Right lobe of liver (tissue), 6 donors: ENCODE measurements at regions not wholly inside any gene's neighbourhood (a gene's known extent, or its start where the extent isn't known, plus 50 kb on each side); places are given as distances from the start of the nearest gene placed in this dataset.

Experiments used
- ATAC-seq, 4 donors: fragments of 200-7000 bp; cut with Tn5 transposase; one replicate each; pipeline ENCODE4 v1.9.1; 2020; ENCODE audit warnings: mild to moderate bottlenecking in 4 of 4, moderate library complexity in 4 of 4
- DNase-seq, 3 donors: peaks; one replicate each; pipeline ENCODE4 v3.0.0-alpha.2; 2020
- H3K27ac ChIP-seq, 3 donors: fragments of 200-600 bp; one replicate each; pipeline ENCODE4 v1.8.0; 2022
- H3K27me3 ChIP-seq, 2 donors: fragments of 200-600 bp; one replicate each; pipeline ENCODE4 v1.8.0; 2022
- H3K36me3 ChIP-seq, 4 donors: fragments of 200-600 bp; sonication (generic) in 1 of 4; one replicate each; pipeline versions ENCODE4 v1.5.1 to v1.8.0; 2017 to 2022; ENCODE audit warnings: control low read depth in 1 of 4
- H3K4me1 ChIP-seq, 4 donors: fragments of 200-600 bp; sonication (generic) in 1 of 4; one replicate each; pipeline versions ENCODE4 v1.5.1 to v1.8.0; 2017 to 2022; ENCODE audit warnings: control low read depth in 1 of 4
- H3K4me3 ChIP-seq, 3 donors: fragments of 200-600 bp; one replicate each; pipeline ENCODE4 v1.8.0; 2022
- H3K9me3 ChIP-seq, 4 donors: fragments of 200-600 bp; sonication (generic) in 1 of 4; one replicate each; pipeline versions ENCODE4 v1.5.1 to v1.8.0; 2017 to 2022; ENCODE audit warnings: control low read depth in 1 of 4
- POLR2A ChIP-seq: fragments of 450-650 bp; IDR thresholded peaks from one replicate; pipeline ENCODE4 v1.6.1; 2017; ENCODE audit warnings: antibody characterized with exemption, mild to moderate bottlenecking
- WGBS: methylation state at CpG from one replicate; pipeline ENCODE4 v1.1.6; 2018; ENCODE audit warnings: low coverage, low lambda C conversion rate; ENCODE audit not compliant: insufficient coverage; ENCODE audit errors: missing lambda C conversion rate; 5-methylcytosine and 5-hydroxymethylcytosine counted together
- intact Hi-C, 2 donors: fragments of 100-400 bp; cut with DNase I; formaldehyde crosslinking; loops; one replicate each; pipeline versions ENCODE4 v1.11.2 to v1.14.1; 2022
- TF ChIP-seq, protein P1 (sequence below), 4 donors: fragments of 200-600 bp in 3 of 4; fragments of 450-650 bp in 1 of 4; IDR thresholded peaks; one replicate each; pipeline versions ENCODE4 v1.5.1 to v1.8.0; 2016 to 2022; ENCODE audit warnings: antibody characterized with exemption in 4 of 4, mild to moderate bottlenecking in 2 of 4
- donor health status: DM: no; HTN: yes; CAD: no.
- donor health status: DM: no; HTN: no; CAD: no.
- donor health status: DM: no; HTN: no; CAD: no.
- donor health status: DM: no; HTN: yes; CAD: no.
- donor health status: DM: no; HTN: yes; CAD: no.

DNA sequence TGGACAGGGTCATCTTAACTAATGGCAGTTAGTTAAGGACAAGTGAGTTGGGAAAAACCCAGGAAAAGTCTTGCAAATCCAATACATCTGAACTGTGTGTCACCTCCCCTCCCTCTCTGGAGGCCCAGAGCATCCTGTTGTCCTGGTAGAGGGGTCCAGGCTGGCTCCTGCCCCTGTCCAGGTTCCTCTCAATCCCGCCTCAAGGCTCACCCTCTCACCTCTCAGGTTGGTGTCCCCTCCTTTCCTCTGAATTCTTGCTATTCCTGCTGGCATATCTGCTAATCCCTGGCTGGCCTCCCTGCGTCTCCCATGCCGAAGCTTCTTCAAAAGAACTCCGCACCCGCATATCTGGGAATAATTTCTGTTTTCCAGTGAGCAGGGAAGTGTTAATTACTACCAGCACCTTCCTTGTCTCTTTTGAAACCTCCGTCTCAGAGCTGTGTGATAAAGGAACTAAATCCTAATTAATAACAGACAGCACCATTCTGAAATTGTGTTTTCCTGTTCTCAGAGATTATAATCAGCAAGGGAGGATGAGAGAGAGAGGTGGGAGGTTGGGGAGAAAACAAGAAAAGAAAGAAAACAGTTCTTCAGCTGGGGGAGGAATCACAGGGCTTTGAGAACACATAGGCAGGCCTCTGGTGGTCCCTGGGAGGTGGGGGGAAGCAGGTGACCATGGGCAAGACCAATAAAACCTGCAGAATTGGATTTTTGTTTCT, 568.0 kb downstream of the PTPRU start:
- Histone ChIP-seq H3K9me3 (no peaks in the 10 kb centered on the region), H3K4me1 (no peaks in the 10 kb centered on the region), H3K27me3 (no peaks in the 10 kb centered on the region), H3K36me3 (no peaks in the 10 kb centered on the region), H3K4me3 (no peak overlapping the region), H3K27ac (no peak overlapping the region)
- 43% methylated on average over 6 of the region's 6 CpGs for WGBS
- DNase-seq (no peak), ATAC-seq (no peak)
- TF ChIP-seq, protein P1, sequence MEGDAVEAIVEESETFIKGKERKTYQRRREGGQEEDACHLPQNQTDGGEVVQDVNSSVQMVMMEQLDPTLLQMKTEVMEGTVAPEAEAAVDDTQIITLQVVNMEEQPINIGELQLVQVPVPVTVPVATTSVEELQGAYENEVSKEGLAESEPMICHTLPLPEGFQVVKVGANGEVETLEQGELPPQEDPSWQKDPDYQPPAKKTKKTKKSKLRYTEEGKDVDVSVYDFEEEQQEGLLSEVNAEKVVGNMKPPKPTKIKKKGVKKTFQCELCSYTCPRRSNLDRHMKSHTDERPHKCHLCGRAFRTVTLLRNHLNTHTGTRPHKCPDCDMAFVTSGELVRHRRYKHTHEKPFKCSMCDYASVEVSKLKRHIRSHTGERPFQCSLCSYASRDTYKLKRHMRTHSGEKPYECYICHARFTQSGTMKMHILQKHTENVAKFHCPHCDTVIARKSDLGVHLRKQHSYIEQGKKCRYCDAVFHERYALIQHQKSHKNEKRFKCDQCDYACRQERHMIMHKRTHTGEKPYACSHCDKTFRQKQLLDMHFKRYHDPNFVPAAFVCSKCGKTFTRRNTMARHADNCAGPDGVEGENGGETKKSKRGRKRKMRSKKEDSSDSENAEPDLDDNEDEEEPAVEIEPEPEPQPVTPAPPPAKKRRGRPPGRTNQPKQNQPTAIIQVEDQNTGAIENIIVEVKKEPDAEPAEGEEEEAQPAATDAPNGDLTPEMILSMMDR (IDR thresholded peaks at IDR 0.05), result no peak
- intact Hi-C loops, result loop anchor here in 1 of 2 donors (10.0 kb wide), 1 partner anchor 890 kb away; no protein-coding TSS in a partner anchor

DNA sequence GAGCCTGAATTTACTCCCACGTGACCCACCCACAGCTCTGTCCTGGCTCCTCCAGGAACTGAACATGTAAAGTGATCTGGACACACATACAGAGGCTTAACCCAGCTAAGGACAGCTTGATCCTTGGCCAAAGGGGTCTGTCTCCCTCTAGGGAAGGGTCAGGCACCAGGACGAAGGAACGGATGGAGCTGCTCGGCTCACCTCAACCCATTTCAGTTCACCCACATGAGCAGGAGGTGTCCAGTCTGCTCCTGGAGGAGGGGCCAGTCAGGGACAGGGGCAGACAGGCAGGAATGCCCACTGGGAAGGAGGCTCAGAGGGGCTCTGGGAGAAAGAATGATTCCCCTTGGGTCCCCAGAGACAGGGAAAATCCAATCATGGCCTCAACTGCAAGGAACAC, 567.2 kb downstream of the PTPRU start:
- no peak for TF ChIP-seq POLR2A
- TF ChIP-seq, protein P1 (IDR thresholded peaks at IDR 0.05), result no peak
- Histone ChIP-seq H3K4me1 (no peaks in the 10 kb centered on the region), H3K27ac (no peak overlapping the region), H3K4me3 (no peak overlapping the region), H3K9me3 (no peaks in the 10 kb centered on the region), H3K27me3 (no peaks in the 10 kb centered on the region), H3K36me3 (no peaks in the 10 kb centered on the region)
- ATAC-seq, result no peak
- WGBS, result no CpG with 5 or more reads among the region's 4 CpGs
- peak in 1 of 3 donors; percentile 7 for DNase-seq
- intact Hi-C loops, result loop anchor here in 1 of 2 donors (10.0 kb wide), 1 partner anchor 891 kb away; no protein-coding TSS in a partner anchor

DNA sequence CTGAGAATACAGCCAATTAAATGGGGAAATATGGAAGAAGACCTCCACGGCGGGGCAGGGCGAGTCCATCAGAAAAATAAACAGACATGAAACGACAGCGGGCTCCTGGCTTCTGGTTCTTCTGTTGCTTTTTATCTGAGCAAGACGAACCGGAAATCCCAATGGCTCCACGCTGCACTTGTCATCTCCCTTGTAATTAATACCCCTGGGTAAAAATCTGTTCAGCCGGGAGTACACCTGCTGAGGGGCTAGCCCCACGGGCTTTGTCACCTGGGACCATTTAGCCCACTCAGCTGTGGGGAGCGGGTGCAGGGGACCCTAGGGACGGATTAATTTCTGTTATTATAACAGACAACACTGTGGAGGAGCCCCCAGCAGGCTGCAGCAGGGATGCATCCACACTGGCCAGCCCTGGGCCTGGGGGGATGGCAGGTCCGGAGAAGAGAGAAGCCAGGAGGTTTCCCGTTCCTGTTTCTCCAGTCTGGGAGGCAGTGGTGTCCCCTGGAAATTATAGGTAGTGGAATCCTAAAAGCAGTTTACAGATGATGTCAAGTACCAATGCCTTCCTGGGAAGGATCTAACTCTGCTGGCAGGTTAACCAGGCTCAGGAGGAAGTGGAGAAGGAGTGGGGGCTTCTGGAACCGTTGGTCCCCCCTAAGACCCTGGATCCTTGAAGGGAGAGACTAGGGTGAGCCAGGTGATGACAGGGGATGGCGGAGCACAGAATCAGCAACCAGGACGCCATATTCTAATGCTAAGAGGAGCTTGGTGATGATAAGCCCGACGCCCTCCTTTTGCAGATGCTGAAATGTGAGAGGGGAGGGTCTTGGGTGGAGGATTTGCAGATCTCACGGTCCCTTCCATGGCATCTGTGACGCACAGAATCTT, 566.1 kb downstream of the PTPRU start:
- Histone ChIP-seq H3K9me3 (no peaks in the 10 kb centered on the region), H3K27ac (no peak overlapping the region), H3K4me3 (no peak overlapping the region), H3K4me1 (no peaks in the 10 kb centered on the region), H3K27me3 (no peaks in the 10 kb centered on the region), H3K36me3 (no peaks in the 10 kb centered on the region)
- ATAC-seq (no peak), DNase-seq (no peak)
- 30% methylated on average over 12 of the region's 21 CpGs for WGBS
- intact Hi-C loops, result loop anchor here in 1 of 2 donors (10.0 kb wide), 1 partner anchor 892 kb away; no protein-coding TSS in a partner anchor
- TF ChIP-seq POLR2A, result no peak
- TF ChIP-seq, protein P1 (IDR thresholded peaks at IDR 0.05), result no peak

DNA sequence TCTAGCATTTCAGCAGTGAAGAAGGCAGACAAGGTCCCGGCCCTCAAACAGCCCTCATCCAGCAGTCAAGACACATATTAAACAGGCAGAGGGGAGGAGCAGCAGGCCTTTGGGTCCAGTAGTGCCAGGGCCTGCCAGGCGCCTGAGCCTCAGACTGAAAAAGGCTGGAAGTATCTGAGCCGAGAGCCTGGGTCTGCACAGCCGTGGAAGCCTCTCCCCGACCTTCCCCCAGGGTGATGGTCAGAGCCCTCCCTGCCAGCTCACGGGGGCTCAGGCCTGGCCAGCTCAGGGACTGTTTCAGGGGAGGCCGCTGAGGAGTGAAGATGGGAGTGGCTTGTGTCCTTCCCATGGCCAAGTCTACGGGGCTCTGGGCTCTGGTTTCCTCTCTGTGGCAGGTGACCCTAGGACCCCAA, 565.2 kb downstream of the PTPRU start:
- Histone ChIP-seq H3K27ac (no peak overlapping the region), H3K27me3 (no peaks in the 10 kb centered on the region), H3K36me3 (no peaks in the 10 kb centered on the region), H3K4me3 (no peak overlapping the region), H3K9me3 (no peaks in the 10 kb centered on the region), H3K4me1 (no peaks in the 10 kb centered on the region)
- WGBS, result 11% methylated on average over 2 of the region's 8 CpGs
- no peak for DNase-seq
- ATAC-seq, result peak in 2 of 4 donors; percentile 16 to 29
- no peak for TF ChIP-seq POLR2A
- TF ChIP-seq, protein P1 (IDR thresholded peaks at IDR 0.05), result no peak
- intact Hi-C loops, result loop anchor here in 1 of 2 donors (10.0 kb wide), 1 partner anchor 893 kb away; no protein-coding TSS in a partner anchor
